IPS-NIHi7 (cell line): ENCODE measurements at regions not wholly inside any gene's neighbourhood (a gene's known extent, or its start where the extent isn't known, plus 50 kb on each side); places are given as distances from the start of the nearest gene placed in this dataset.
"Not testable (repeated sequence)": the region's sequence is repeated elsewhere in the genome, so short reads cannot be mapped to it uniquely, and the experiment has no call there.

Experiments used
- DNase-seq: peaks from one replicate; pipeline ENCODE4 v3.0.0; 2012; ENCODE audit warnings: mixed read lengths; ENCODE audit errors: extremely low spot score

GRCh38 chr1:102174259-102174863 lies 177.6 kb upstream of the OLFM3 start:
- DNase-seq: peak; percentile 46

GRCh38 chr1:102172200-102172599 lies 175.5 kb upstream of the OLFM3 start:
- DNase-seq: no peak

GRCh38 chr1:102163799-102164198 lies 167.1 kb upstream of the OLFM3 start:
- no peak for DNase-seq

GRCh38 chr1:102151242-102151641 lies 154.5 kb upstream of the OLFM3 start:
- DNase-seq: no peak

- DNase-seq: no peak
Measured at GRCh38 chr1:102120910-102121309, 124.2 kb upstream of the OLFM3 start.

- no peak for DNase-seq
Measured at GRCh38 chr1:102118150-102118549, 121.4 kb upstream of the OLFM3 start.

GRCh38 chr1:102110586-102110985 lies 113.9 kb upstream of the OLFM3 start:
- no peak for DNase-seq

- not testable (repeated sequence) for DNase-seq
Measured at GRCh38 chr1:102109493-102109892, 112.8 kb upstream of the OLFM3 start.

- peak; percentile 20 for DNase-seq
Measured at GRCh38 chr1:102107441-102107840, 110.7 kb upstream of the OLFM3 start.

- DNase-seq: no peak
Measured at GRCh38 chr1:102105931-102106550, 109.3 kb upstream of the OLFM3 start.

GRCh38 chr1:102103646-102104045 lies 106.9 kb upstream of the OLFM3 start:
- DNase-seq: no peak

- no peak for DNase-seq
Measured at GRCh38 chr1:102102276-102102780, 105.6 kb upstream of the OLFM3 start.

- DNase-seq: no peak
Measured at GRCh38 chr1:102100666-102101065, 103.9 kb upstream of the OLFM3 start.

GRCh38 chr1:102099916-102100315 lies 103.2 kb upstream of the OLFM3 start:
- no peak for DNase-seq

- no peak for DNase-seq
Measured at GRCh38 chr1:102098536-102098935, 101.8 kb upstream of the OLFM3 start.

- no peak for DNase-seq
Measured at GRCh38 chr1:102098081-102098480, 101.4 kb upstream of the OLFM3 start.

- DNase-seq: no peak
Measured at GRCh38 chr1:102097451-102097850, 100.7 kb upstream of the OLFM3 start.

- DNase-seq: no peak
Measured at GRCh38 chr1:102096162-102096561, 99.4 kb upstream of the OLFM3 start.

GRCh38 chr1:102089791-102090190 lies 93.1 kb upstream of the OLFM3 start:
- DNase-seq: no peak

GRCh38 chr1:102085896-102086295 lies 89.2 kb upstream of the OLFM3 start:
- DNase-seq: no peak

GRCh38 chr1:102084771-102085535 lies 88.2 kb upstream of the OLFM3 start:
- DNase-seq: no peak

GRCh38 chr1:102083192-102083591 lies 86.5 kb upstream of the OLFM3 start:
- no peak for DNase-seq

GRCh38 chr1:102074874-102075273 lies 78.1 kb upstream of the OLFM3 start:
- DNase-seq: no peak
